WI38 (cell line): ENCODE measurements at regions not wholly inside any gene's neighbourhood (a gene's known extent, or its start where the extent isn't known, plus 50 kb on each side); places are given as distances from the start of the nearest gene placed in this dataset.

Experiments used
- H3K4me3 ChIP-seq: 2 replicates; pipeline ENCODE4 v1.5.1; 2011; ENCODE audit warnings: low read depth, mild to moderate bottlenecking, control low read depth, low read length
- TF ChIP-seq, protein P1 (sequence below): IDR thresholded peaks from 2 replicates; pipeline ENCODE4 v1.5.1; 2012; ENCODE audit warnings: low read depth, mild to moderate bottlenecking, control low read depth, low read length

DNA sequence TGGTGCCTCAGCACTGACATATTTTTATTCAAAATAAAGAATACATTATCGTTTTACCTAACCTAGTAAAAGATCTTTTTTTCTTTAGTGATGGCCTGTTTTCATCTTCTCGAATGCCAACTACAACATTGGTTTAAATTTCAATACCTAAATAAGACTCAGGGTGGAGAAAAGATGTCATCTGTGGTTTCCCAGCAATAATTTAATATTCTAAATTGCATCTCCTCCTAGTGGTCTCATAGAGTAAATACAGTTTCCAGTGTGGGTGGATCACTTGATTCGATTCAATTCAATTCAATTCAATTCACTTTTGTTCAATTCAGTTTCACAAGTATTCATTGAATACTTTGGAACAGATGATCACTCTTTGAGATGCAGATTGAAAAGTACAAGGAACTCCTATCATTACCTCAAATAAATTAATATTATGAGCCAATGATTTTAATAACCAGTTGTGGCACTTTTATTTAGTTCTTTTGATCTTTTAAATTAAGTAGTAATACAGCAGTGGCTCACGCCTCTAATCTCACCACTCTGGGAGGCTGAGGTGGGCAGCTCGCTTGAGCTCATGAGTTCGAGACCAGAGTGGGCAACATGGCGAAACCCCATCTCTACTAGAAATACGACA, 427.2 kb downstream of the FAT4 start:
- no peak overlapping the region for H3K4me3 ChIP-seq
- TF ChIP-seq, protein P1, sequence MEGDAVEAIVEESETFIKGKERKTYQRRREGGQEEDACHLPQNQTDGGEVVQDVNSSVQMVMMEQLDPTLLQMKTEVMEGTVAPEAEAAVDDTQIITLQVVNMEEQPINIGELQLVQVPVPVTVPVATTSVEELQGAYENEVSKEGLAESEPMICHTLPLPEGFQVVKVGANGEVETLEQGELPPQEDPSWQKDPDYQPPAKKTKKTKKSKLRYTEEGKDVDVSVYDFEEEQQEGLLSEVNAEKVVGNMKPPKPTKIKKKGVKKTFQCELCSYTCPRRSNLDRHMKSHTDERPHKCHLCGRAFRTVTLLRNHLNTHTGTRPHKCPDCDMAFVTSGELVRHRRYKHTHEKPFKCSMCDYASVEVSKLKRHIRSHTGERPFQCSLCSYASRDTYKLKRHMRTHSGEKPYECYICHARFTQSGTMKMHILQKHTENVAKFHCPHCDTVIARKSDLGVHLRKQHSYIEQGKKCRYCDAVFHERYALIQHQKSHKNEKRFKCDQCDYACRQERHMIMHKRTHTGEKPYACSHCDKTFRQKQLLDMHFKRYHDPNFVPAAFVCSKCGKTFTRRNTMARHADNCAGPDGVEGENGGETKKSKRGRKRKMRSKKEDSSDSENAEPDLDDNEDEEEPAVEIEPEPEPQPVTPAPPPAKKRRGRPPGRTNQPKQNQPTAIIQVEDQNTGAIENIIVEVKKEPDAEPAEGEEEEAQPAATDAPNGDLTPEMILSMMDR: peak; percentile 42; the same call in 1 of the 2 replicates

DNA sequence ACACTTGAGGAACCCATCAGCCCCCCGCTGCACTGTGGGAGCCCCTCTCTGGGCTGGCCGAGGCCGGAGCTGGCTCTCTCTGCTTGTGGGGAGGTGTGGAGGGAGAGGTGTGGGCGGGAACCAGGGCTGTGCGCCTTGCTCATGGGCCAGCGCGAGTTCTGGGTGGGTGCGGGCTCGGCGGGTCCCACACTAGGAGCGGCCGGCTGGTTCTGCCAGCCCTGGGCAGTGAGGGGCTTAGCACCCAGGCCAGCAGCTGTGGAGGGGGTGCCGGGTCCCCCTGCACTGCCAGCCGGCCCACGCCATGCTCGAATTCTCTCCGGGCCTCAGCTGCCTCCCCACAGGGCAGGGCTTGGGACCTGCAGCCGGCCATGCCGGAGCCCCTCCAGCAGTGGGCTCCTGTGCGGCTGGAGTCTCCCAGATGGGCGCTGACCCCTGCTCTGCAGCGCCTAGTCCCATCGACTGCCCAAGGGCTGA, 430.2 kb downstream of the FAT4 start:
- TF ChIP-seq, protein P1: no peak
- H3K4me3 ChIP-seq: no peak overlapping the region

DNA sequence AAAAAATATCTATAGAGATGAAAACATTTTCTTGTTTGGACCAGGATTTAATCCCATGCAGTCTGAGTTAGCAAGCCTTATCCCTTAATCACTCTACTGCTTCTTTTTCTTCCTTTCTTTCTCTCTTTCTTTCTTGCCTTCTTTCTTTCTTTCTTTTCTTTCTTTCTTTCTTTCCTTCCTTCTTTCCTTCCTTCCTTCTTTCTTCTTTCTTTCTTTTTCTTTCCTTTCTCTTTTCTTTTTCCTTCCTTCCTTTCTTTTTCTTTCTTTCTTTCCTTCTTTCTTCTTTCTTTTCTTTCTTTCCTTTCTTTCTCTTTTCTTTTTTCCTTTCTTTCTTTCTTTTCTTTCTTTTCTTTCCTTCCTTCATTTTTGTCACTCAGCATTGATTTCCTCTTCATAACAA, 434.6 kb downstream of the FAT4 start:
- TF ChIP-seq, protein P1: no peak
- no peak overlapping the region for H3K4me3 ChIP-seq

DNA sequence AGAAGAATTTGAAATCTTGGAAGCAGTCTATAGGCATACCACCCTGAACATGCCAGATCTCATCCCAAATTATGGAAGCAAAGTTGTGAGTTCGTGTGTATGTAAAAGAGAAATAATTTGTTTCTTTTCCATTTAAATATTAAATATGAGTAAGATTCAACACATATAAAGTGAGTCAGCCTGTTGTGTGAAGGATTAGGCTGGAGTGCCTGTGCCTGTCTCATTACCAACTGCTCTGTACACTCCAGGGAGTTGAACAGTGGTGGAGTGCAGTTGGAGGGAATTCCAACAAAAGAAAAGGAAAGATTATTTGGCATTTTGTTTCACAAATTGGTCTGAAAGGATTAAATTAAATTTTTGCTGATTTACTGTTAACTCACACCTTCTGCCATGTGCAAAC, 435.6 kb downstream of the FAT4 start:
- H3K4me3 ChIP-seq: no peak overlapping the region
- TF ChIP-seq, protein P1: no peak

DNA sequence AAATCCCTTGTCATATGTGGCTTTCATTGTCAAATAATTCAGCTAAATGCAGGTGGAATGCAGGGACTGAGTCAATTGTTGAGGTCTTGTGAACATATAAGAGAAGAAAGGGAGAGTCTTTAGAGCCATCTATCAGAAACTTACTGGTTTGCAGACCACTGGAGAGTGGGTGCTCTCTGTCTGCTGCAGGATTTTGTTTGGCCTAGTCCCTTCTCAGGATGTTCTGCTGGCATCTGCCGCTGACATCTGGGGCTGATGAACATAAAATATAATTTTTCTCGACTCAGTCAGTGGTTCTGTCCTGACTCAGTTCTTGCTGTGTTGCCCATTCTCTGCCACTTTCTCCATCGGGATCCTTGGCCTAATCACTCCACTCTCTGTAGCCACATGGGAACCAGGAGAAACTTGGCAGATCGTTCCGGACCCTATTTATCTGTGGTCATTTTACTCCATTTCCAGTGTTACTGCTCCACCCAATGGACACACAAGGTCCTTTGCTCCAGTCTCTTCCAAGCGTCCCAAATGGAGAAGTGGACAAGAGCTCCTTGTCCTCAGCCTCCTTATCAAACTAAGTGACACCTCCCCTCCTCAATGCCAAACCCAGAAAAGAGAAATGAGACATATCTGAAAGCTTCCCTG, 436.2 kb downstream of the FAT4 start:
- TF ChIP-seq, protein P1: peak; percentile 24; the same call in 1 of the 2 replicates
- no peak overlapping the region for H3K4me3 ChIP-seq

DNA sequence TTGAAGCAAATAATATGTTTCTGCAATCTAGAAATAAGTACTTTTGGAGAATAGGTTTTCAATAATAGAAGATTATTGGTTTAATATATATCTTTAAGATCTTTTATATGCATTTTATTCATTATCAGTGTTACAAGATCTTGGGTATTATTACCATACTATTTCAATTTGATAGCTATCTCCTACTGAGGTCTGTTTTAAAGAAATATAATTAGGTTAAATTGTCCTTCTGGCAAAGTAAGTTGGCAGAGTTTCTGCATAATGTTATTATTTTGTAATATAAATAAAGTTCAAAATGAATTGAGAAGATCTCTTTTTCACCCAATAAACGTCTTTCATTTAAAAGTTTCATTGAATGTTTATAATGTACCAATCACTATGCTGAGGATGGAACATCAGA, 443.7 kb downstream of the FAT4 start:
- H3K4me3 ChIP-seq: no peak overlapping the region
- TF ChIP-seq, protein P1: no peak

DNA sequence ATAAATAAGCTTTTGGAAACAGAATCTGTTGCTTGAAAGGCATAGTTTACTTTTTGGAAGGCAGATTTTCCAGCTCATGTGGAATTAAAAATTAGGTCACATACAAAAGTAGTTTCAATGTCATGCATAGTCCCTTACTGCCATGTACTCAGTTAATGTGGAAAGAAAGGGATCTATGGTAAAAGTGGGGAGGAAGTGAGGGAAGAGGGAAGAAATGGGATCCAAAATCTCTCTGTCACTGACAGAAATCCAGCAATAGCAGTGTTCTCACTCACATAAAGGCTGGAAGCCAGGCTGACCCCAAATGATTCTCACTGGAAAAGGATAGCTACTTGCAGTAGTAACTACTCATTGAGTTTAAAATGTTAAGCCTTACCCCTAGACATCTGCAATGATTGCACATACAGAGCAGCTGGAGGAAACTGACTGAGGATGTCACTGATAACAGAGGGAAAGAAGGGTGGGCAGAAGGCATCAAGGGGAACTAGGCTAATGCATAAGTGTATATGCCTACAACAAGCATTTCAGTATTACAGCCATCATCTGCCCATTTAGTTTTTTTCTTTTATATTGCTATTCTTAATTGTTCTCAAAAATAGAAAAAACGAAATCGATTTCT, 445.6 kb downstream of the FAT4 start:
- H3K4me3 ChIP-seq: no peak overlapping the region
- TF ChIP-seq, protein P1: no peak
